IPS-15b (cell line): ENCODE measurements at regions not wholly inside any gene's neighbourhood (a gene's known extent, or its start where the extent isn't known, plus 50 kb on each side); places are given as distances from the start of the nearest gene placed in this dataset.

Source experiments
- H3K27me3 ChIP-seq: one replicate; pipeline ENCODE4 v1.6.1; 2013; ENCODE audit warnings: low read length; ENCODE audit not compliant: control insufficient read depth, insufficient read depth
- H3K36me3 ChIP-seq: one replicate; pipeline ENCODE4 v1.6.1; 2013; ENCODE audit warnings: low read length; ENCODE audit not compliant: control insufficient read depth, insufficient read depth
- H3K4me1 ChIP-seq: one replicate; pipeline ENCODE4 v1.6.1; 2013; ENCODE audit warnings: mild to moderate bottlenecking, low read length; ENCODE audit not compliant: control insufficient read depth, insufficient read depth
- H3K4me3 ChIP-seq: one replicate; pipeline ENCODE4 v1.5.1; 2013; ENCODE audit warnings: low read depth, low read length
- H3K9ac ChIP-seq: one replicate; pipeline ENCODE4 v1.6.1; 2013; ENCODE audit warnings: low read depth, mild to moderate bottlenecking, low read length
- H3K9me3 ChIP-seq: one replicate; pipeline ENCODE4 v1.6.1; 2013; ENCODE audit warnings: mild to moderate bottlenecking, low read length; ENCODE audit not compliant: control insufficient read depth, insufficient read depth

- Histone ChIP-seq H3K27me3 (no peaks in the 10 kb centered on the region), H3K9ac (no peak overlapping the region), H3K4me1 (peaks cover 6% of the 10 kb centered on the region), H3K9me3 (no peaks in the 10 kb centered on the region), H3K36me3 (no peaks in the 10 kb centered on the region), H3K4me3 (no peak overlapping the region)
Observed at GRCh38 chr3:18843188-18843587, 305.1 kb upstream of the KCNH8 start.

- no peaks in the 10 kb centered on the region for H3K27me3 ChIP-seq
- peaks cover 13% of the 10 kb centered on the region for H3K4me1 ChIP-seq
- H3K9ac ChIP-seq = no peak overlapping the region
Observed at GRCh38 chr3:18841422-18842343, 306.6 kb upstream of the KCNH8 start.

GRCh38 chr3:18840535-18841137 lies 307.7 kb upstream of the KCNH8 start:
- Histone ChIP-seq H3K27me3 (no peaks in the 10 kb centered on the region), H3K4me3 (no peak overlapping the region), H3K36me3 (no peaks in the 10 kb centered on the region), H3K4me1 (peaks cover 13% of the 10 kb centered on the region), H3K9me3 (no peaks in the 10 kb centered on the region), H3K9ac (no peak overlapping the region)

More at GRCh38 chr3:18841422-18842343, 306.6 kb upstream of the KCNH8 start:
- Histone ChIP-seq H3K36me3 (no peaks in the 10 kb centered on the region), H3K9me3 (no peaks in the 10 kb centered on the region), H3K4me3 (no peak overlapping the region)

GRCh38 chr3:18838758-18839157 lies 309.6 kb upstream of the KCNH8 start:
- H3K9me3 ChIP-seq = no peaks in the 10 kb centered on the region
- H3K4me3 ChIP-seq = no peak overlapping the region
- no peaks in the 10 kb centered on the region for H3K36me3 ChIP-seq
- H3K9ac ChIP-seq = no peak overlapping the region
- H3K4me1 ChIP-seq = peaks cover 12% of the 10 kb centered on the region
- no peaks in the 10 kb centered on the region for H3K27me3 ChIP-seq

- no peak overlapping the region for H3K9ac ChIP-seq
- no peaks in the 10 kb centered on the region for H3K36me3 ChIP-seq
- peaks cover 7% of the 10 kb centered on the region for H3K4me1 ChIP-seq
Observed at GRCh38 chr3:18837137-18837755, 311.1 kb upstream of the KCNH8 start.

GRCh38 chr3:18835021-18835420 lies 313.3 kb upstream of the KCNH8 start:
- Histone ChIP-seq H3K36me3 (no peaks in the 10 kb centered on the region), H3K4me1 (peaks cover 7% of the 10 kb centered on the region), H3K9ac (no peak overlapping the region), H3K4me3 (no peak overlapping the region), H3K27me3 (no peaks in the 10 kb centered on the region), H3K9me3 (no peaks in the 10 kb centered on the region)

More at GRCh38 chr3:18837137-18837755, 311.1 kb upstream of the KCNH8 start:
- no peaks in the 10 kb centered on the region for H3K9me3 ChIP-seq
- H3K4me3 ChIP-seq = no peak overlapping the region
- H3K27me3 ChIP-seq = no peaks in the 10 kb centered on the region

GRCh38 chr3:18830087-18830486 lies 318.2 kb upstream of the KCNH8 start:
- Histone ChIP-seq H3K36me3 (no peaks in the 10 kb centered on the region), H3K27me3 (no peaks in the 10 kb centered on the region)

GRCh38 chr3:18828637-18829036 lies 319.7 kb upstream of the KCNH8 start:
- Histone ChIP-seq H3K4me3 (no peak overlapping the region), H3K36me3 (no peaks in the 10 kb centered on the region), H3K4me1 (no peaks in the 10 kb centered on the region), H3K9ac (no peak overlapping the region), H3K9me3 (no peaks in the 10 kb centered on the region), H3K27me3 (no peaks in the 10 kb centered on the region)

More at GRCh38 chr3:18830087-18830486, 318.2 kb upstream of the KCNH8 start:
- Histone ChIP-seq H3K9me3 (no peaks in the 10 kb centered on the region), H3K4me1 (no peaks in the 10 kb centered on the region), H3K9ac (no peak overlapping the region), H3K4me3 (no peak overlapping the region)

- Histone ChIP-seq H3K4me1 (no peaks in the 10 kb centered on the region), H3K9me3 (no peaks in the 10 kb centered on the region), H3K36me3 (no peaks in the 10 kb centered on the region), H3K9ac (no peak overlapping the region), H3K4me3 (no peak overlapping the region), H3K27me3 (no peaks in the 10 kb centered on the region)
Observed at GRCh38 chr3:18827664-18828063, 320.6 kb upstream of the KCNH8 start.

- H3K27me3 ChIP-seq = no peaks in the 10 kb centered on the region
- no peaks in the 10 kb centered on the region for H3K4me1 ChIP-seq
- no peak overlapping the region for H3K9ac ChIP-seq
- H3K4me3 ChIP-seq = no peak overlapping the region
- H3K9me3 ChIP-seq = no peaks in the 10 kb centered on the region
- no peaks in the 10 kb centered on the region for H3K36me3 ChIP-seq
Observed at GRCh38 chr3:18825665-18826064, 322.6 kb upstream of the KCNH8 start.

- H3K36me3 ChIP-seq = no peaks in the 10 kb centered on the region
- H3K9ac ChIP-seq = no peak overlapping the region
- no peaks in the 10 kb centered on the region for H3K27me3 ChIP-seq
- no peaks in the 10 kb centered on the region for H3K9me3 ChIP-seq
- H3K4me1 ChIP-seq = no peaks in the 10 kb centered on the region
- H3K4me3 ChIP-seq = no peak overlapping the region
Observed at GRCh38 chr3:18813300-18813699, 335.0 kb upstream of the KCNH8 start.
